ENCODE measurements at regions not wholly inside any gene's neighbourhood (a gene's known extent, or its start where the extent isn't known, plus 50 kb on each side); places are given as distances from the start of the nearest gene placed in this dataset.

DNA sequence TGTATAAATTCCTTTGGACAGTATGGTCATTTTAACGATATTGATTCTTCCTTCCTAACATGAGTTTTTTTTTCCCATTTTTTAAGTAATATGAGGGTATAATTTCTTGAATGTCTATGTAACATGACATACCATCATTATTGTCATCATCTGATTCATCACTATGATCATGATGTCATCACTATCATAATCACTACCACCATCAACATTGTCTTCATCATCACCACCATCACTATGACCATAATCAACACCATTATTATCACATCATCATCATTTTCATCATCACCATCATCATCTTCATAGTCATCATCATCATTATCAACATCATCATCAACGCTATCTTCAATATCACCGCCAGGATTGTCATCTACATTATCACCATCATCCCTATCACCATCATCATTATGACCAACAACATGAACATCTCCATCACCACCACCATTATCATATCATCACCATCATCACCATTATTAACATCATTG is 1377.2 kb downstream of the CDY2B start:
- TF ChIP-seq POLR2A (IDR thresholded peaks at IDR 0.05): no peak
- TF ChIP-seq, protein P1, sequence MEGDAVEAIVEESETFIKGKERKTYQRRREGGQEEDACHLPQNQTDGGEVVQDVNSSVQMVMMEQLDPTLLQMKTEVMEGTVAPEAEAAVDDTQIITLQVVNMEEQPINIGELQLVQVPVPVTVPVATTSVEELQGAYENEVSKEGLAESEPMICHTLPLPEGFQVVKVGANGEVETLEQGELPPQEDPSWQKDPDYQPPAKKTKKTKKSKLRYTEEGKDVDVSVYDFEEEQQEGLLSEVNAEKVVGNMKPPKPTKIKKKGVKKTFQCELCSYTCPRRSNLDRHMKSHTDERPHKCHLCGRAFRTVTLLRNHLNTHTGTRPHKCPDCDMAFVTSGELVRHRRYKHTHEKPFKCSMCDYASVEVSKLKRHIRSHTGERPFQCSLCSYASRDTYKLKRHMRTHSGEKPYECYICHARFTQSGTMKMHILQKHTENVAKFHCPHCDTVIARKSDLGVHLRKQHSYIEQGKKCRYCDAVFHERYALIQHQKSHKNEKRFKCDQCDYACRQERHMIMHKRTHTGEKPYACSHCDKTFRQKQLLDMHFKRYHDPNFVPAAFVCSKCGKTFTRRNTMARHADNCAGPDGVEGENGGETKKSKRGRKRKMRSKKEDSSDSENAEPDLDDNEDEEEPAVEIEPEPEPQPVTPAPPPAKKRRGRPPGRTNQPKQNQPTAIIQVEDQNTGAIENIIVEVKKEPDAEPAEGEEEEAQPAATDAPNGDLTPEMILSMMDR (IDR thresholded peaks at IDR 0.05): no peak

Measured in adrenal gland (tissue), 5 donors.